HG03354 (cell line): ENCODE measurements at regions not wholly inside any gene's neighbourhood (a gene's known extent, or its start where the extent isn't known, plus 50 kb on each side); places are given as distances from the start of the nearest gene placed in this dataset.
A peak's percentile ranks its signal among the peaks of the same experiment; 100 is the strongest.
"Not testable (repeated sequence)": the region's sequence is repeated elsewhere in the genome, so short reads cannot be mapped to it uniquely, and the experiment has no call there.

Experiments used
- ATAC-seq: cut with Tn5 transposase; IDR thresholded peaks from one replicate; pipeline ENCODE4 v1.9.1; 2021; ENCODE audit warnings: mild to moderate bottlenecking; ENCODE audit not compliant: unreplicated experiment, poor library complexity, severe bottlenecking

DNA sequence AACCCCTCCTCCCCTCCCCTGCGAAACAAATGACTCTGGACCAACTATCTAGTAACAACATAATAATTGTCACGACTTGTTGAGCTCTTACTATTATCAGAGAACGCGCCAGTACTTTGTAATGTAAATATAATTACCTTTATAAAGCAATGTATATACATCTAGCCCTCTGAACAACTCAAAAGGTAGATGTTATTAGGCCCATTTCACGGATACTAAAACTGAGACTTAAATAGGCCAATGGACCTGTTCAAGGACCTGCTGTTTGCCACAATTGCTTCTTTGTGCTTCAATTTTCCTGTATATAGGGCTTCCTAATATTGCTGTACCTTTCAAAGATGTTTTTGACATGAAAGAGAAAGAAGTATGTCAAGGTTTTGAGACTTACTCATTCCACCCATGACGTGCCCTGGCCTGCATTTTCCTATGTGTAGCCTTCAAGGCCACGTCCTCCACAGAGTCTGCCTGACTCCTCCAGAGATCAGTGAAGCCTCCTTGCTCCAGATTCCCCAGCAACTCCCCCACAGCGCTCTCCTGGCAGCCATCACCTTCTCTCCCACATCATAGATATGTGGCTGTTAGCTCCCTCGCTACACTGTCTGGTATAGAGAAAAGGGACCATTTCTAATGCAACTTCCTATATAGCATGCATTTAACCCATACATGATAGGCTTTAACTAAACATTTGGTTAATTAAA, 156.6 kb downstream of the SKIDA1 start:
- ATAC-seq: no peak

DNA sequence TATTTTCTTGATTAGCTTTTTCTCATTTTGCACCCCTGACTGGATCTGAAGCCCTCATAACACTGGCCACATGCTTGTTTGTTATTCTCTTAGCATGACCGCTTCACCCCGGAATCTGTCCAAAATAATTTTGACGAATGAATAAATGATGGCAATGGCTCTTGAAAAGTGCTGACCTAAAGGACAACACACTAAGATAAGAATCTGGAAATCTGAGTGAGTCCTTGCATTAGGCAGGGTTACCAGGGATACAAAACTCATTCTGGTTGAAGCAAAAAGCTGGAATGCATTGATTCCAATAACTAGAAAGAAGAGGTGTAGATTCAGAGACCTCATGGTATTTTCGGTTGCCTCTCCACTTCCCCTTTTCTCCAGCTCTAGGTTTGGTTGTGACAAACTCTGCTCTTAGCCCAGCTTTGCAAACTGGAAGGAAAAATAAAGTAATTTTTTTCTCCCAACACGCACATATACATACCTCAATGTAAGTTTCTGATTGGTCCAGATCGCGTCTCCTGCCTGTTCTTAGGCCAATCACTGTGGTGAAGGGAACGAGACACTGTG, 157.4 kb downstream of the SKIDA1 start:
- ATAC-seq: peak; percentile 75

DNA sequence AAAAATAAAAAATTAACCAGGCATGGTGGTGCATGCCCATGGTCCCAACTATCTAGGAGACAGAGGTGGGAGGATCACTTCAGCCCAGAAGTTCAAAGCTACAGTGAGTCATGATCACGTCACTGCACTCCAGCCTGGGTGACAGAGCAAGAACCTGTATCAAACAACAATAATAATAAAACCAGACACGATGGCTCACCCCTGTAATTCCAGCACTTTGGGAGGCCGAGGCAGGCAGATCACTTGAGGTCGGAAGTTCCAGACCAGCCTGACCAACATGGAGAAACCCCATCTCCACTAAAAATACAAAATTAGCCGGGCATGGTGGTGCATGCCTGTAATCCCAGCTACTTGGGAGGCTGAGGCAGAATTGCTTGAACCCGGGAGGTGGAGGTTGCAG, 159.4 kb downstream of the SKIDA1 start:
- not testable (repeated sequence) for ATAC-seq

DNA sequence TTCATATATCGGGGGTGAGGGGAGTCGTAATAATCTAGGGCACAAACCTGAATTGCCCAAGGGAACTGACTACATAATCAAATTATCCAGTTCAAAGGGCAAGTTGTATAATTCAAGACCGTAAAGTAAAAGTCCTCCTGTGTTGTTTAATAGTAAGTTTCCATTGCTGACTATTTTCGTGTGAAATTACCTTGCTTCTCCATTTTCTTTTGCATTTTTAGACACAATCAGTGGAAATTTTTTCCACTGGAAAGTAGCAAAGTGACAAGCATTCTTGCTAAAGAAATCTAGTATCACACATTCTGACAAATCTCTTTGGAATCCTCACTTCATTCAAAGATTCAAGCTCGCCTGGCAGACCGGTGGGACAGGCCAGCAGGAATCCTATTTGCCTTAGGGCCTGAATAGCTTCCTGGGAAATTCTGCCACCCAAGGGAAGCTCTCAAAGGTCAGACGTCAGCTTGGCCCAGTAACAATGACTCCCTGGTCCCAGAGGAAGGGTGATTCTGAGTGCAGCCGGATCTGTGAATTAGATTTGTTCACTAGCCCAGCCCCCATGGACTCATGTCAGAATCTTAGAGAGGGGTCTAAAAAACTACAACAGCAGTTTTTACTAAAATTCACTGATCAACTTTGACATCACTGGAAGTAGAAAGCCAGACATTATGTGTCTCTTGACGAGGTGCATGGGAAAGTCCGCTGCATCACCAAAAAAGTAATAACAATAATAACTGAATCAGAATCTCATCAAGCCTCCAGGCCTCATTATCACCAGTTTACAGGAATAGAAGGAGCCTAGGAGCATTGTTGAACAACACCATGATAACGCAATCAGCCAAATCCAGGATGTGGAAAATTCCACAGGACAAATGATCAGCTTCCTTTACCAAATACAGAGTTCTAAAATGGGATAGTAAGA, 161.0 kb downstream of the SKIDA1 start:
- ATAC-seq: no peak

DNA sequence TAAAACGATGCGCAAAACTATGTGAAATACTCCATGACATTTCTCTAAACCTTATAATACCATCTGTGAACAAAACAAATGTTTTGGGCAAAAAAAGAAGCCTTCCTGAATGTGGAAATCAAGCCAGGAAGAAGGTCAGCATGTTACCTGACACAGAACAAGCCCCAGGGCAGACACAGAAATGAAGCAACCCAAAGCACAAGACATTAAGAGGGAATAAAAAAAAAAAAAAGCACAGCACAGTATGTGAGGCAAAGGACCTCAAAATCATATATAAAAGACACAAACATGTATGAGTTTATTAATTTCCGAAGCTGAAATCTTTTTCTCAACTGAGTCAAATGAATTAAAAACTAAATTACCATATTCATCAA, 161.8 kb downstream of the SKIDA1 start:
- ATAC-seq: no peak

DNA sequence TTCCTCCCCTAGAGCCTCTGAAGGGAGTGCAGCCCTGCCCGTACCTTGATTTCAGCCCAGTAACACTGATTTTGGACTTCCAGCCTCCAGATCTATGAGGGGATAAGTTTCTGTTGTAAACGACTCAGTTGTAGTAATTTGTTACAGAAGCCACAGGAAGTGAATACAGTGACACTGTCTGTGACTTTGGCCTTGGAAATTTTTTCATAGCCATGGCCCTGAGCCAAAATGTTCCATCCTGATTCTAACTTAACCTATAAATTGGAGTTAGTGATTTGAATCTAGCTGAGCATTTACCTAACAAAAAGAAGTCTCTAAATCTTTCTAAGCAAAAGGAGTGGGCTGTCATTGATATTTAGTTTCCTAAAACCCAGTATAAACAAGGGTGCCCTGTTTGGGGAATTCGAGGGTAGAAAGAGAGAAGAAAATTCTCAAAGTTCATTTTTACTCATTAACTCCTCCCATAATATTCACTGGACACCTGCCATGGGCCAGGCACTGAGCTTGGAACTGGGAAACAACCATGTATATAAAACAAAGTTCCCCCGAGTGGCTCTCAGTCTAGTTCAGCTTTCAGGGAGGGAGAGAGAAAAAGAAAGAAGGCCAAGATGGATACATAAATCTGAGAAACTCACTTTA, 162.3 kb downstream of the SKIDA1 start:
- no peak for ATAC-seq

DNA sequence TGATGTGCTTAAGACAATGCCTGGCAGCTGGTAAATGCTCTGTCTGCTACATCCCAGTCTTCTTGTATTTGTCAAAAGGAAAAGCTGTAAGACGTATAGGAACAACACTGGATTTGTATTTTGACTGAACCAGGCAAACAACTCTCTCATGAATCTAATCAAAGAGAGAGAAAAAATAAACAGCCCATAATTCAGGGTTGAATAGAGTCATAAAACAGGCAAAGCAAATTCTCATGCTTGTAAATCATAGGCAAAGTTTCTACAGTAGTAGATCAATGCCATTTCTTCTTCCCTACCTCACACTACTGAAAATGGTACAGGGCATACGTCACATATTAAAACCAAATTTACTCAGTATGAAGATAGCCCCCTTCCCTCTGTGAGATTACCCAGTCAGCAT, 166.3 kb downstream of the SKIDA1 start:
- no peak for ATAC-seq

DNA sequence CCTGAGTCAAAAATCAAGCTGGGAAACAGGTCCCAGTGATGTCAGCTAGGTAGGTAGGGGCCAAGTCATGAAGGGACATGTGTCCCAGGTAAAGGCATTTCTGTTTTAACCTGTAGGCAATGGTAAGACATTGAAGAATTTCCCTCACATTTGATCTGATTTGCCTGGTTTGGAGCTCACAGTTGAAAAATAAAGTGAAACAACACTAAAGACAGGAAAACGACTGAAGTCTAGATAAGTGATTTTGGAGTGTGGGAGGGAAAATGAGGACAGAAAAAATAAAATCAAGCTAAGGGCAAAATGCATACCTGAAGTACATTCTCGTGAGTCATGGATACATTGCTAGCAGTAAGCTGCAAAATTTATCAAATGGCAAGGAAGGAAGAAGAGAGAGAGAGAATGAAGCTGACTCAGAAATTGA, 169.9 kb downstream of the SKIDA1 start:
- ATAC-seq: no peak

DNA sequence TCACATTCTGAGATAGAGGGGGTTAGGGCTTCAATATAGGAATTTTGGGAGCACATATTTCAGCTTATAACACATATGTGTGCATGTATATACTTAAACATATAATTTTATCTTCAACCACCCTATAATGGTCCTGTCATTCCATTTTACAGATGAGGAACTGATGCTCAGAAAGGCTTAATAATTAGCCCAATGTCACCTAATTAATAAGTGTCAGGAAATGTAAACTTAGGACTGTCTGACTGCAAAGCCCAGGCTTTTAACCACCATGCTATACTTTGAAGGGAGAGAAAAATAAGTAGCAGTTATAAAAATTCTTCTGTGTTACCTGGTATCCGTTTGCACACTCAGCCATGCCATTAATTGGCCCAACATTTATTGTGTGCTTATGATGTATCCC, 172.6 kb downstream of the SKIDA1 start:
- peak; percentile 89 for ATAC-seq

DNA sequence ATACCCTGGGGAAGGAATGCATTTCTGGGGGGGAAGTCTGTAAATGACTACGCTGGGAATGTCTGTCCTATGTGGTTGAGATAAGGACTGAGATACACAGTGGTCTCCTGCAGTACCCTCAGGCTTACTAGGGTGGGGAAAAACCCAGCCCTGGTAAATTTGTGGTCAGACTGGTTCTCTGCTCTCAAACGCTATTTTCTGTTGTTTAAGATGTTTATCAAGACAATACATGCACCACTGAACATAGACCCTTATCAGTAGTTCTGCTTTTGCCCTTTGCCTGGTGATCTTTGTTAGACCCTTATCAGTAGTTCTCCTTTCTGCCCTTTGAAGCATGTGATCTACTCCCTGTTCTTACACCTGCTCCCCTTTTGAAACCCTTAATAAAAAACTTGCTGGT, 173.9 kb downstream of the SKIDA1 start:
- not testable (repeated sequence) for ATAC-seq

DNA sequence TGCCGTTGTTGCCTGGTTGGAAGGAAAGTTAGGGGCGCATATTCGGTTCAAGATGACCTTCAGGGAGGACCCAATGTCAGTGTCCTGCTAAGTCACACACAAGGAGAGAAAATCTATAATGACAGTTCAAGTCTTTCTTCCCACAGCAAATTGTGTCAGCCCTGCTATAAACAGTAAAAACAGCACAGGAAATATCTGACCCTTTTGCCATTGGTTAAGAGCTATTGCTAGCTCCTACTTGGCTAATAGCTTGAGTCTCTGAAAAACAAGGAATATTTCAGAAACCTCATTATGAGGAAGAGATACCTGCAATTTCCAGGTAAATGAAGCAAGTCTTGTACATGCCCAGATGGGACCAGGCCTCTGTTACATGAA, 175.6 kb downstream of the SKIDA1 start:
- no peak for ATAC-seq

DNA sequence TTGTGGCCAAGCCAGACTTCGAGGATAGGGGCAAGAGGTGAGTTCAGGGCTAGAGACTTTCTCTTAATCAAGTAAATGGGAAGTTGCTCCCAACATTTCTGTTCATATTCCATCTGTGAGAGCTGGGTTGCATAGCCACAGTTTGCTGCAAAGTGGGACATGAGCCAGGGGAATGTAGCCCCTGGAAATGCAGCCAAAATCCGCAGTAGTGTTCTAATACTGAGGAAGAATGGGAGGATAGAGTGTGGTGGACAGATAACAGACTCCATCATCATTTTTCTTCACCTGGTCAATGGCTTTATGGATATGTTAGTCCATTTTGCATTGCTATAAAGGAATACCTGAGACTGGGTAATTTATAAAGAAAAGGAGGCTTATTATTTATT, 177.7 kb downstream of the SKIDA1 start:
- ATAC-seq: no peak

DNA sequence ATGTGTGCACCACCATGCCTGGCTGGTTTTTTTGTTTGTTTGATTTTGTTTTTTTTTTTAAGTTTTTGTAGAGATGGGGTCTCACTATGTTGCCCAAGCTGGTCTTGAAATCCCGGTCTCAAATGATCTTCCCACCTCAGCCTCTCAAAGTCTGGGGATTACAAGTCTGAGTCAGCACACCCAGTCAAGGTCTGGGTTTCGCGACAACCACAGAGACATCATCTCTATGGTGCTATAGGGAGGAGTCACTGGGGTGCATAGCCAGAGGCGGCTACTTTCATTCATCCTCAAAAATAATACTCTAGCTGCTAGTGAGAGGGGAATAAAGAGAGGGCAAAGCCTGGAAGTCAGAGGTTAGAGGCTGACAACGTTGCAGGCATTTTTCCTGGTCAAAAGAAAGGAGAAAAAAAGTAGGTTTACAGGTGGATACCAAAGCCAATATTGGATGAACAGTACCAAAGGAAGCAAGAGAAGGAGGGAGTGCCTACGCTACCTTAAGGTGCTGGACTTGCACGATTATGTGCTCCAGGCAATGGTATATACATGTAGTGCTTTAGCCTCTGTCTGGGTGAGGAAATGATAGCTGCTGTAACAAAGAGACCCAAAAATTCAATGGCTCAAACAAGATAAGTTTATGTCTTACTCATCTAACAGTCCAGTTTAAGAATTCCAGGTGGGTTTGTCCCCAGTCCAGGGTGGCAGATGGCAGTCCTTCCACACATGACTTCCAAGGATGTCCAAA, 178.3 kb downstream of the SKIDA1 start:
- no peak for ATAC-seq

DNA sequence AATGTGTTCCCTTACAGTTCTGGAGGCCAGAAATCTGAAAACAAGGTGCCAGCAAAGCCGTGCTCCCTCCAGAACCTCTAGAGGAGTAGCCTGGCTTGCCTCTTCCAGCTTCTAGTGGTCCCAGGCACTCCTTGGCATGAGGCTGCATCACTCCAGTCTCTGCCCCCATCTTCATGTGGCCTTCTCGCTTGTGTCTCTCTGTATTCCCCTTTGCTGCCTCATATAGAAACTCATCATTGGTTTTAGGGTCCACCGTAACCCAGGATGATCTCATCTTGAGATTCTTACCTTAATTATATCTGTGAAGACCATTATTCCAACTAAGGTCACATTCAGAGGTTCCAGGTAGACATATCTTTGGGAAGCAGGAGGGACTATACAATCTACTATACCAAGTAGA, 182.4 kb downstream of the SKIDA1 start:
- no peak for ATAC-seq

DNA sequence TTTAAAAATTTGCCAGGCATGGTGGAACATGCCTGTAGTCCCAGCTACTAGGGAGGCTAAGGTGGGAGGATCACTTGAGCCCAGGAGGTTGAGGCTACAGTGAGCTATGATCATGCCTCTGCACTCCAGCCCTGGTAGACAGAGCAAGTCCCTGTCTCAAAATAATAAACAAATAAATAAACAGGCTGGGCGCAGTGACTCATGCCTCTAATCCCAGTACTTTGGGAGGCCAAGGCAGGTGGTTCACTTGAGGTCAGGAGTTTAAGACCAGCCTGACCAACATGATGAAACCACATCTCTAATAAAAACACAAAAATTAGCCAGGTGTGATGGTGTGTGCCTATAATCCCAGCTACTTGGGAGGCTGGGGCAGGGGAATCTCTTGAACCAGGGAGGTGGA, 183.0 kb downstream of the SKIDA1 start:
- not testable (repeated sequence) for ATAC-seq

DNA sequence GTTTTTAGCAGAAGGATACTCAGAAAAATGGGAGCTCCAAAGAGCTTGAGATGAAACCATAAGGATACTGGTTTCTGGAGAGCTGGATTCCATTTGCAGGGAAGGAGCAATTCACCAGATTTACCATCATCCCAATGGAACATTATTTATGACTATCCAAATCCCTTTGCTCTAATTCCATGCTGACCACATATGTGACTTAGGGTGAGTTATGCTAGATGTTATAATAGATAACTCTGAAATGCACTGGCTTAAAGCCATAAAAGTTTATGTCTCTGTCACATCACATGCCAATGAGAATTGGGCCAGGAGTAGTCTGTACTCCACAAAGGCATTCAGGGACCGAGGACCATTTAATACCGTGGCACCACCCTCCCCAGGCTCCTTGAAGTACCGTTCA, 185.2 kb downstream of the SKIDA1 start:
- no peak for ATAC-seq

DNA sequence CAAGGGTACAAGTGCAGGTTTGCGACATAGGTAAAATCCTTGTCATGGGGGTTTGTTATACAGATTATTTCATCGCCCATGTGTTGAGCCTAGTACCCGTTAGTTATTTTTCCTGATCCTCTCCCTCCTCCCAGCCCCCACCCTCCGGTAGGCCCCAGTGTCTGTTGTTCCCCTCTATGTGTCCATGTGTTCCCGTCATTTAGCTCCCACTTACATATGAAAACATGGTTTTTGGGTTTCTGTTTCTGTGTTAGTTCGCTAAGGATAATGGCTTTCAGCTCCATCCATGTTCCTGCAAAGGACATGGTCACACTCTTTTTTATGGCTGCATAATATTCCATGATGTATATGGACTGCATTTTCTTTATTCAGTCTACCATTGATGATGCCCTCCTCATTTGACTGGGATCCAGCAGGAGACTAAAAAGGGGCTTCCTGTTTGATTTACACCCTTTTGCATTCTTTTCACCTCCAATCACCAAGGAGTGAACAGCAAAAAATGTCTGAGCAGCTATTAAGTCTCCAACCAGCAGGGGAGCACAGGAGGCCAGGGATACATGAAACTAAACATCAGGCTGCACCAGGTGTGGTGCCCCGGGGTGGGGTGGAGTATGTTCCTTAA, 188.2 kb downstream of the SKIDA1 start:
- no peak for ATAC-seq

DNA sequence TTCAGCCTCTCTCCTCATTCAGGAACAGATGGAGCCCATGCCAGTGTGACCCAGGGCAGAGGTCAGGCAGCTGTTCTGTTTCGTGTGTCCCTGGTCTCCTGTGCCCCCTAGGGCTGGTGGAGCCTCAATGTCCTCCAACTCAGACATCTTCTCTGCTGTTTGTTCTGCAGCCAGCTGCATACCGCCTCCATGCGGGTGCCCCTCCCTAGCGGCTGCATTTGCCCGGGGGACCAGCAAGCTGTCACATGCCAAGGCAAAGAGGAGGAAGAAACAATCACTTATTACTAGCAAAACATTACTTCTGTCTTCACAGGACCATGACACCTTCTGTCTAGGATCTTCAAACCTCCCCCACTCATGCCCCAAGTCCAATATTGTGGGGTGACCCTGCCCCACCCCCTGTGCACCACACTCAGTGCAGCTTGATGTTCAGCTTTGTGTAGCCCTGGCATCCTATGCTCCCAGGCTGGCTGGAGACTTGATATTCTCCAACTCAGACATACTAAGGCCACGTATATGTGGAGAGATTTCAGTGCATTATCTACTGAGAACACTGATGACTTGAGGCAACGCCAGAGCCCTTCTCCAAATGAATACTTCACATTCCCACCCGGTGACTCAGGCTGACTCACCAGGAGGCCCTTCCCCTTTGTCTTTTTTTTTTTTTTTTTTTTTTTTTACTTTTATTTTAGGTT, 188.9 kb downstream of the SKIDA1 start:
- no peak for ATAC-seq
